HG02840 (cell line): ENCODE measurements at regions not wholly inside any gene's neighbourhood (a gene's known extent, or its start where the extent isn't known, plus 50 kb on each side); places are given as distances from the start of the nearest gene placed in this dataset.

Experiments
- ATAC-seq: cut with Tn5 transposase; IDR thresholded peaks from one replicate; pipeline ENCODE4 v1.9.1; 2021; ENCODE audit warnings: mild to moderate bottlenecking, moderate library complexity, moderate number of reproducible peaks; ENCODE audit not compliant: unreplicated experiment, low FRiP score

DNA sequence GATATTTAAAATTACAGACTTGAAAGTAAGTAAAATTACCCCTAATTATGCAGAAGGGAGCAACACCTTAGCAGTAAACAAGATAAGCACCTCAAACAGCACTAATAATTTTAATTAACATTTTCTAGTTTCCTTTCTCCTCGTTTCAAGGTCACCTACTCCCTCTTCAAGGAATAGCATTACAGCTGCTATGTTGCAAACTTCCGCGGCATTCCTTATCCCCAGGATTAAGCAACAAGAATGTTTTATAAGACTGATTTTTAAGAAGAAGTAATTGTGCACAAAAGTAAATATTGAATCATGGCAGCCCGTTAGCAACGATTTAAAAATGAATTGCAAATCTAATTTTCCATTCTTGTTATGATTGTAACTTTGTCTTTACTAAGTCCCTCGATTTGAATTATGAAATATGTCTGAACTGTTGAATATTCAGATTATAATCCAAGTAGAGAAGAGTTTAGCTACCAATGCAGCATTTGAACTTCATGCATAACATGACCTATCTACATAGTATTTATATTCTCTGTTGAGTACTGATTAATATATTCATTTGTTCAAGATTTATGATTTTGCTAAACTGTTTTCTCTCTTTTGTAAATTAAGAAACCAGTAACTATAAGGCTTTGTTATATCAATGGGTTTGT lies 593.5 kb upstream of the MGMT start:
- no peak for ATAC-seq

DNA sequence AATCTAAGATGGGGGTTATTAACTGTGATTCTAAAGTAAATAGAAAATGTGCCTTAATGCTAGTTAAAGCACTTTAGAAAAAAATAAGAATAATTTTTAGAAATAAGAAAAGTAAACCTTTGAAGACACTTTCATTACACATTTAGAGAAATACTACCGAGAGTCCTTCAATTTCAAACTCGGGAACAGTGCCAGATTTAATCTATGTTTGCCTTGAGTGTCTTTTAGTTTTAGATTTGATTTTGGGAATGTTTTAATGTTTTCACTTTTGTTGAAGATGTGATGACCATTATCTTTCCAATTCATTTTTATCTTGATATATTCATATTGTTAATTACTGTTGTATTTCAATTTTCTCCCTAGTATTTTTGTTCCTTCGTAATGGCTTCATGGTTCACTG lies 592.7 kb upstream of the MGMT start:
- ATAC-seq = no peak

- ATAC-seq = no peak
These were observed 591.9 kb upstream of the MGMT start for GRCh38 chr10:128875030-128875744.

DNA sequence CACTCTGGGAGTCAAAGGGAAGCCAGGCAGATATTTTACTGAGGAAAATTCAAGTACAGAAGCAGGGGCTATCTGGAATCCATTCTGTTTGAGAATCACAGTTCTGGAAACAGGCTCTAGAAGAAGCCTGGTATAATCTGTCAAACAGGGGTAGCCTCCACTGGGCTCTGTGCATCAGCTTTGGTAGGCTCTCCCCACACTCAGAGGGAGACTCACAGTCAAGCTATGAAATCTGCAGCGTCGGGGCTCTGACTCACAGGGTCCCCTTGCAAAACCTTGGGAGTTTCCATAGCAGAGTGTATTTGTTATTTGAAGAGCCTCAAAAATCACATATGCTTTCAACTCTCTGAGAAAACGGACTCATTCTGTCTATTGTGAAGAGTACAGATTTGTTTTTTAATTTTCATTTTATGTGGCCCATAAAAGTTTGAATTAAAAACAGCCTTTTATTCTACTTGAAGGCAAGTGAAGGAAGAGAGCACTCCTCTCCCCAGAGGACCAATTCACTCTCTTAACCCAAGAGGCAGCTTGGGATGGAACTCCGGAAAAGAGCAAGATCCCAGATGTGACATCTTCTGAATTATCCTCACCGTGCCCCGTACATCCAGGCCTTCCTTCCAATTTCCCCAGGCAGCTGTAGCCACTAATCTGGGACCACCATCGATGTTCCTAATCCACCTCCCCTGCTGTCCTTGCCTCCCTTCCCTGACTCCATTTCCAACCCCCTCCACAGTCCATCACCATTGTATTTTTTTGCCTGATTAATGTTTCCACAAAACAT lies 590.9 kb upstream of the MGMT start:
- no peak for ATAC-seq

GRCh38 chr10:128877141-128877540 lies 589.9 kb upstream of the MGMT start:
- no peak for ATAC-seq

- ATAC-seq = no peak
These were observed 589.1 kb upstream of the MGMT start for GRCh38 chr10:128877936-128878335.

DNA sequence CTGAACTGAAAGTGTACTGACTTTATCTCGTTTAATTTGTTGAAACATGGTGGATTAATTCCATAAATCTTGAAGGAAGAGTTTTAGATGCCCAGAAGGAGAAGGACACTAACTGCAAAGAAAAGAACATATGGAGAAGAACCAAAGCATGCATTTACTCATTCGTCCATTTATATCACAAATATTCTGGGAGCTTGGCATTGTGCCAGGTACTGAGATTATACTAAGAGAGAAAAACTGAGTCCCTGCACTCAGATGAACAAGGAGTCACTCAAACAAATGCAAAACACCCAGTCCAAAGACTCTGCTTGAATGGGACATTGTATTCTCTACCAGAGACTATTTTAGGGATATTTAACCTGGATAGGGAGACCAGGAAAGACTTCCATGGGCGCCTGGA lies 588.0 kb upstream of the MGMT start:
- ATAC-seq = no peak

DNA sequence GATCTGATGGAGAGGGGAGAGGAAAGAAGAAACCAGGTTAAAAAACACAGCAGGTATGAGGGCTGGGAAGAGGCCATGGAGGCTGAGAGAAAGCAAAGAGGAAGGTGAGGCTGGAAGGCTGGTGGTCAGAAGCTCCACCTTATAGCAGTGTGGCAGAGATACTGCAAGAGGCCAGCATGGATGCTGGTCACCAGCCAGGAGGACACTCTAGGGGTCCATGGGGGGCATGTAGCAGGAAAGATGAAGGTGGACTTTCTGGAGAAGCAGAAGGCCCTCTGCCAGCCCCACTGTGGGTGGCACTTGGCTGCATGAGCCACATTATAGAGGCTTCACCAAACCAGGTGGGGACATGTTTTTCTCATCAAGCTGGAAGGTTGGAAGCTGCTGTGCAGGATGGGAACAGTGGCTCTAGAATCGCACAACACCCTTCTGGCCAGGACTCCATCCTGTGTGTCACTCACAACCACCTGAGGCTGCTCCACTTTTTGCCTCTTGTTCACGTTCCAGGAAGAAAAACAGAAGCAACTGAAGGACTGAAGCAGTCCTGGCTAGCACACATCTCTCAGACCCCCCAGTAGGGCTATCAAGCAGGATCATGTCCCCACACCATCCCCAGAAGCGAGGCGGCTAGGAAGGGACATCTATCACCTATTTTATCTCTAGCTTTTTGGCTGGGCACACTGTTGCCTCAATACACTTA lies 587.5 kb upstream of the MGMT start:
- no peak for ATAC-seq

- ATAC-seq = no peak
These were observed 586.8 kb upstream of the MGMT start for GRCh38 chr10:128880159-128880725.

DNA sequence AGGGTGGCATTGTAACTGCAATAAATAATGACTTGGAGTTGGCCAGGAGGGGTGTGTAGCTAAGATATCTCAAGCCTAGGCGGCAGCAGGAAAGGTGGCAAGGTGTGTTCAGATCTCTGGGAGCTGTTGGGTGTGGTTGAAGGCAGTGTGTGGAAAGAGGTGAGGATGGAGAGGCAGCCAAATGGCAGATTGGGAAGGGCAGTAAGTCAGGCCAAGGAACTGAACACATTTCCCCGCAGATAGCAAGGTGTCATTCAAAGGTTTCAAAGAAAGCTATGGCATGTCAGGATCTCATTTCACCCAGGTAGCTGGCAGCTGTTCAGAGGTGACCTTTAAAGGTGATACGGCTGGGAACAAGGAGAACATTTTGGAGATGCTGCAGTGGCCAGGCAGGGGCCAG lies 586.0 kb upstream of the MGMT start:
- ATAC-seq = no peak

- ATAC-seq = no peak
These were observed 583.6 kb upstream of the MGMT start for GRCh38 chr10:128883231-128884032.

DNA sequence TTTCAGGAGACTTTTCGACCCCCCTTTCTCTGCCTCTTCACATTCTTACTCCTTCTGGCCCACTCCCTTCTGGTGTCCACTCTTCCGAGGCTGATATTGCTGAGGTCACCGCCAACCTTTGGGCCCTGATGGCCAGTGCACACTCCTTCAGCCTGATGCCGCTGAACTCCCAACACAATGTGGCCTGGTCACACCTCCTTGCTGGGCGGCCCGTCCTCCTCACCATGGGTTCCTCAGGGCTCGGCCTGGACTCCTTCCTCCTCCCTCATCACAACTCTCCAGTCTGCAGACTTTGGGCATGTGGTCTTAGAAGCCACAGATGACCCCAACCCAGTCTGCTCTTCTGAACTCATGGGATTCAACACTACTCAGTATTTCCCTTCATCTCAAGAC lies 583.0 kb upstream of the MGMT start:
- ATAC-seq = no peak

DNA sequence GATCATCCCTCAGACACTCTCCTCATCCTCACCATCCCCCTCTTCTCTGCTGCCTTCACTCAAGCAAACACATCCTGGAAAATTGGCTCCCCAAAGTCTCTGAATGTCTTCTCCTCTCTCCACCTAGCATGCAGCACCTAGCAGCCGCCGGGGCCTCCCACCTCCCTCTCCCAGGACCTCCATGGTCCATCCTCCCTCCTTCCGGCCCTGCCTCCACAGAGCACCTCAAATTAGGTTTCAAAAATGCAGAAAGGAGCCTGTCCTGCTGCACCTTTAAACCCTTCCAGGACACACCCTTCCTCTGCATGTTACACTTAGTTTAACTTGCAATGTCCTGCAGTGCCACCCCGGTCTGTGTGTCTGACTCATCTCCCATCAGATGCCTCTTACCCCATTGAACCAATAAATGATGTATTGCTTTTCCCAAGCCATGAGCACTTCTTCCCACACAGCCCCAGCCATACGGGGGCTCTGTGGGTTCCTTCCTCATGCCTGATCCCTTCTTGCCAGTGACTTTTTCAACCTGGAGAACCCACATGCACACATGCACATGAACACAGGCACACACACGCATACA lies 582.5 kb upstream of the MGMT start:
- no peak for ATAC-seq

DNA sequence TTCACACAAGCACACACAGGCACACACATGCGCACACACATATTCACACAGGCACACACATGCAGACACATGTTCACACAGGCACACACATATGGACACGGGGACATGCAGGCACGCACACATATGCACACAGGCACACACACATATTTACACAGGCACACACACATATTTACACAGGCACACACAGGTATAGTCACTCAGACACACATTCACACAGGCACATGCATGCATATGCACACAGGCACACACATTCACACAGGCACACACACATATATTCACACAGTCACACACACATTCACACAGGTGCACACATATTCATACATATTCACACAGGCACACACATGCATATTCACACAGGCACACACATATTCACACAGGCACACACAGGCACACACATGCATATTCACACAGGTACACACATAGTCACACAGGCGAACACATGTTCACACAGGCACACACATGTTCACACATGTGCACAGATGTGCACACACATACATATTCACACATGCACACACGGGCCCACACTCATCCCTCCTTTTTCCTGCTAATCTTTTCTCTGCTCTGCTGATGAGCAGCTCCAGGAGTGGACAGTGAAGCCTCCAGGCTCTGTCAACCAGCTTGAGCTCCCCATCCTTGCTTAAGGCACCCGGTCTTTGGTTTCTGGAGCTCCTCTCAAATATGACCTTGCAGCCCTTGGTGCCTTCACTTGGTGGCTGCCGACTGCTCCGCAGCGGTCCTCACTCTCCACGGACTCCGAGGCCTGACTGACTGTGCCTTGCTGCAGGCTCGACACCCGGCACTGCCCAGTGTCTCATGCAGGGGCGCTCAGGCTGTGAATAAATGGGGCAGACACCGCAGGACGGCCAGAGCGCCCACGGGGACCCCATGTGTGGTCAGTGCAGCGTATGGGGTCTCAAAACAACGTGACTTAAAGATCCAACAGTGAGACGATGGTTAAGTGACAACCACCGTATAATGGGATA lies 581.2 kb upstream of the MGMT start:
- no peak for ATAC-seq

DNA sequence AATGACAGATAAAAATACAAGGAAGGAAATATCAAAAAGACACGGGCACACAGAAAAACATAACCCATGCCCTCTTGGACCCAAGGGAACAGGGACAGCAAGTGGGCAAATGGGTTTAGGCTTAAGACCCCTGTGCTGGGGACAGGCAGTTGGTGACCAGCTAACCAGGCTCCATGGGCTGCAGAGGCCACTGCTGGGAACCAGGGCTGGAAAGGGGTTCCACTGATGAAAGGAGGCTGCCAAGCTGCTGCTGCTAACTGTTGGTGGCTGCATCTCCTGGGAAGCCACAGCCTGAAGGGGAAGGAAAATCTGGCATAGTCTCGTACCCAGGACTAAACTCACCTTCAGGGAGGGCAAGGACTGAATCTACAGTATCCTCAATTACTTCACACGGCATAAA lies 579.2 kb upstream of the MGMT start:
- ATAC-seq = no peak

GRCh38 chr10:128892005-128892404 lies 575.0 kb upstream of the MGMT start:
- ATAC-seq = no peak

GRCh38 chr10:128894641-128895040 lies 572.4 kb upstream of the MGMT start:
- ATAC-seq = no peak

- ATAC-seq = no peak
These were observed 571.6 kb upstream of the MGMT start for GRCh38 chr10:128895473-128895872.
